GM21786 (cell line): ENCODE measurements at regions not wholly inside any gene's neighbourhood (a gene's known extent, or its start where the extent isn't known, plus 50 kb on each side); places are given as distances from the start of the nearest gene placed in this dataset.
A peak's percentile ranks its signal among the peaks of the same experiment; 100 is the strongest.

Source experiments
- ATAC-seq: cut with Tn5 transposase; IDR thresholded peaks from one replicate; pipeline ENCODE4 v1.9.1; 2021; ENCODE audit not compliant: unreplicated experiment

DNA sequence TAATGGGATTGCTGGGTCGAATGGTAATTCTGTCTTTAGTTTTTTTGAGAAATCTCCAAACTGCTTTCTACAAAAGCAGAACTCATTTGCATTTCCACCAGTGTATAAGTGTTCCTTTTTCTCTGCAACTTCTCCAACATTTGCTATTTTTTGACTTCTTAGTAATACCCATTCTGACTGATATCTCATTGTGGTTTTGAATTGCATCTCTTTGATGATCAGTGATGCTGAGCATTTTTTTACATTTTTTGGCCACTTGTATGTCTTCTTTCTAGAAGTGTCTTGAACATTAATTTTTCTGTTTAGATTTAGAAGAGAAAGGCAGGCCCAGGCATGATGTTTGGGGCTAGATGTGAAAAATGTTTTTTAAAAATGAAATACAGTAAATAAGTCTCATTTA is 553.1 kb upstream of the MAN1A1 start:
- no peak for ATAC-seq

DNA sequence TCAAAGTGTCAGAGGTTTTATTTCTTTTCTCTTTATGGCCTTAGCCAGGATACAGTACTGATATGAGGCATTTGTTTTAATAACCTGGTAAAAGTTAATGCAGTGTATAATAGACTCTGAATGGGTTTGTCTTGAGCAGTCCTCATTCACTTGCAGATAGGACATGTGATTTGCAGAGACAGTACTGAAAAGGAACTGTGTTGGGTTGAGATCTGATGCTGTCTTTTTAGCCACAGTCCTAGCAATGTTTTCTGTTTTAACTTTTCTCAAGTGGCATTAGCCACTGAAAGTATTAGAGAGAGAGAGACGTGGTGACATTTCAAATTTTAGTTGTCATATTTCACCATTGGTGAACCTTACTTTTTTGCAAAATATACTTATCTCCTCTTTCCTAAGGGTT is 547.2 kb upstream of the MAN1A1 start:
- ATAC-seq = no peak

DNA sequence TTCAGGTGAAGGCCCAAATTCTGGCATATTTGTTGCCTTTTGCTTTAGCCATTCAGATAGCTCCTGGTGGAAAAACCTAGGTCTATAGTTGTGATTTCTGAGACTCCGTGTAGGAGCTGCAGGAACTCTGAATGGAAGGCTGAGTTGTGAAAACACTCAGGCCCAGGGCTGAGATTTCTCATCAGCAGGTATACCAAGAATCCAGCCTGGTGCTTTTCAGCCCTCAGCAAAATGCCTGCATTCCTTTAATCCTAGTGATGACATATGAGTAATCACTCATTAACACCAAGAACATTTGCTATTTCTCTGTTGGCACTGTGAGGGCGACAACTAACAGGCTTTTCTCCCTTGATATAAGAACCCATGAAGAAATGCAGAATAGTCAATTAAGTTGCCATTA is 546.1 kb upstream of the MAN1A1 start:
- ATAC-seq = no peak

DNA sequence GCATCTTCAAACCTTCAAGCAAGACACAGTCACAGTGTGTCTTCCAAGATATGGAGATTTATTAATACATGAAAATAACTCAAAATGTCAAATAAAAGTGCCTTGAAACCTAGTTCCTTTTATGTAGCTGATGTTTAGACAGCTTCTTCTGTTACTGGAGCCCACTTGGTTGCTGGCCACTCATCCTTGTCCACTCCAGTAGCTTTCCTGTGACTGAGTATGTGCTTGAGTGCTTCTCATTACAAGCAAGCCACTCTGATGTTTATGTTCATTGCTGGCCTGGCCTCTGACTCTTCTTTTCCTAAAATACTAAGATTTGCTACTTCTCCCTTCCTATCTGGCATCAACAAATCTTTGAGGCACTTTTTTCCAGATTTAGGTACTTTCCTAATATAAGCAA is 545.2 kb upstream of the MAN1A1 start:
- no peak for ATAC-seq

DNA sequence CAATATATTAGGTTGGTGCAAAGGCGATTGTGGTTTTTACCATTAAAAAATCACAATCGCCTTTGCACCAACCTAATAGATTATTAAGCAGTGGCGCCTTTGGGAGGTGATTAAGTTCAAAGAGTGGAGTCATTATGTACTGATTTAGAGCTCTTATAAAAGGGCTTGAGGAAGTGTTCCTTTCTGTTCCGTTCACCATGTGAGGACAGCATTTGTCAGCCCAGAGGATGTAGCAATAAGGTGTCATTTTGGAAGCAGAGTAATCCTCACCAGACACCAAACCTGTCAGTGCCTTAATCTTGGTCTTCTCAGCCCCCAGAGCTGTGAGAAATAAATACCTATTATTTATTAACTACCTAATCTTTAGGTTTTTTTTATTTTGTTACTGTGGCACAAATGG is 542.1 kb upstream of the MAN1A1 start:
- no peak for ATAC-seq

DNA sequence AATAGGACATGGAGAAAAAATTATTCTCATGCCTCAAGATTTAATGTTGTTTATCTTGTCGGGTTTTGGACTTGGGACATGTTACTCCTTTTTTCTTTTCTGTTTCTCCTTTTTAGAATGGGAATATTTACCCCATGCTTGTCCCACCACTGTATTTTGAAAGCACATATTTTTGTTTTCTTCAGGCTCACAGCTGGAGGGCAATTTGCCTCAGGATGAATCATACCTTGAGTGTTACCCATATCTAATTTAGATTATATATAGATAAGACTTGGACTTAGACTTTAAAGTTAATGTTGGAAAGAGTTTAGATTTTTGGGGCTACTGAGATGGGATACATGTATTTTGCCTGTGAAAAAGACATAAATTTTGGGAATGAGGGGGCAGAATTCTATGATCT is 541.6 kb upstream of the MAN1A1 start:
- no peak for ATAC-seq

DNA sequence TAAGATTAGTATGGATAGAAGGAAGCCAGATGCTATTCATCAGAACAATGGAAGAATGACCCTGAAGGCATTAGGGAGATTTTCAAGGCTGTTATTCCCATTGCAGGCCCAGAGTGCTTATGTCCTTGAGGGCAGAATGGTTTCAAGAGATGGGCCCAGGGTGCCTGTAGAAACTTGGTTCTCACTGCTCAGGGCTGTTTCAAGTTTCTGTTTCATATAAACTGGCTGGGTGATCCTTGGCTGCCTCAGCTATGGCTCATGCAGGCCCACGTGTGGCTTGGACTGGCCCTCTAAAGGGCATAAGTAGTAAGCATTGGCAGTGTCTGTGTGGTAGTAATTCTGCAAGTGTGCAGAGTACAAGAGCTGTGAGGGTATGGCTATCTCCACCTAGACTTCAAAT is 540.9 kb upstream of the MAN1A1 start:
- ATAC-seq = no peak

DNA sequence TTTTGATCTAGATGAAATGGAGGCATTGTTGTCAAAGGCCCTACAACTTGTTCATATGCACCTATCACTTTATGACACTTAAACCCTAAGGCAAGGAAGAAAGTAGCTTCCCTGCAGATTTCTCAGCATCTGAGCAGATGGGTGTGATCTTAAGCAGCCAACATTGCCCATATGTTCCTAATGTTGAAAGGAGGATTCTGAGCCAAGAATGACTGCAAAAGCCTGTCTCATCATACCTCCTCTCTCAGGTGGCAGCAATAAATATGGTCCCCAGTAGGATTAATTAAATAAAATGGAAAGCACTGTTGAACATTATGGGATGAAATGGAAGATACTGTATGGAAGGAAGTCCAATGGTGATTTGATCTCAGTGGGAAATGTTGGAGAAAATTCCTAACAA is 538.1 kb upstream of the MAN1A1 start:
- no peak for ATAC-seq

DNA sequence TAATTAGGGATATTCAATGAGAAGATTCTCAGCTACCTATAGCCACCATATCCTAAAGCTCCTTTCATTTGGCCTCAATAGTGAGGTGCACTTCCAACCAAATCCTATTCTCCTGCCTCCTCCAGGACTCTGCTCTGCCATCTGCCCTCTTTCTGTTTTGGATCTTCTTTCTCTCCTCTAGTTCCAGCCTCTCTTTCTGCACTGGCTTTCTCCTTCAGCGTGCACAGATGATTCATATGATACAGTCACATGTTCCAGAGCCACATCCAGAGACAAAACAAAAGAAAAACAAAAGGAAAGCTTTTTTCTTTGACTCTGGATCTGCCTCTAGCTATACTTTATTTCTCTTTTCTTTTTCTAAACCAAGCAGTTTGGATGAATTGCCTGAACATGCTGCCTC is 531.9 kb upstream of the MAN1A1 start:
- no peak for ATAC-seq

DNA sequence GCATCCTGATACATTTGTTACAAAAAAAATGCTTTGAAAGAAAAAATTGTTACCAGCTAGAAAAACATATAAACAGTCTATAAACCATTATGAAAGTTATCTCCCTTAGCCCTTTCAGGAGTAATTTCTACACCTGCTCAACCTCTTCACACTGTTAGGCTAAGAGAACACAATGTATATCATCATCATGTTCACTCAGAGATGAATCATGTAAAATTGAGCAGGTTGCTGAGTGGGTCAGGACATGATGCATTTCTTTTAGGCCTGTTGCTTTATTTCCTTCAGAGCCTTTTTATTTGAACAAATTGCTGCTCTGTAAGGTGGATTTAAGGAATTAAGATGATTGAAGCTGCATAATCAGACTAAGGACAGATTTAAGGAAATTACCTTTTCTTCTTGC is 531.3 kb upstream of the MAN1A1 start:
- ATAC-seq = no peak

DNA sequence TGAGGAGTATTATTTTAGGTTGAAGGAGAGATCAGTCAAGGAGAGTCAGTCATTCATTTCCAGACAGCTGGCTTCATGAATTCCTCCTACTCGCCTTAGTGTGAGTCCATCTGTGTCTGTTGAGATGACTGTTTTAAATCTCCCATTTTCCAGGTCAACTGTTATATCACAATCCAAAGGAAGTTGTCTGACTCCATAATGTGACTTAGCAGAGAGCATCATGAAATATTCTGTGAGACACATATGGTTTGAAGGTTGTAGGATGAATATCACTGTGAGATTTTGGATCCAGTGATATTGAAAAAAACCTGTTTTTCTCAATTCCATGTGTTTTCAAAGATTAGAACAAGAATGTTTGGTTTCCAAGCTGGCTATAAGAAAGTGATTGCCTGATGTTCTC is 530.2 kb upstream of the MAN1A1 start:
- ATAC-seq = no peak

DNA sequence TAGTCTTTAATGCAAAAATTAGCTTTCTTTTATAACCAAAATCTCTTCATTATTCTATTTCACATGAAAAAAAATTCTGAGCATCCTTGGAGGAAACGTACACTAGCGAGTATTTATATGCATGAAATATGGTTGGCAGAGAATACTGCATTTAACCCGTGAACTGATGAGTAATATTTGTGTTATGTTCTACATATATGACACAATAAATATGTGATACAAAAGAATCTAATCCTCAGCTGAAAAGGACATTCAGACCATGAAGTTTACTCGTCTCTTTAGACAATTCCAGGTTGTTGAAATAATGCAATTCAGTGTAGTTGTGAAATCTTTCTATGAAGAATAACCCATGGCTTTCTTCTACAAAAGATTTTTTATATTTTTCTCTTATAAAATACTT is 524.8 kb upstream of the MAN1A1 start:
- no peak for ATAC-seq

DNA sequence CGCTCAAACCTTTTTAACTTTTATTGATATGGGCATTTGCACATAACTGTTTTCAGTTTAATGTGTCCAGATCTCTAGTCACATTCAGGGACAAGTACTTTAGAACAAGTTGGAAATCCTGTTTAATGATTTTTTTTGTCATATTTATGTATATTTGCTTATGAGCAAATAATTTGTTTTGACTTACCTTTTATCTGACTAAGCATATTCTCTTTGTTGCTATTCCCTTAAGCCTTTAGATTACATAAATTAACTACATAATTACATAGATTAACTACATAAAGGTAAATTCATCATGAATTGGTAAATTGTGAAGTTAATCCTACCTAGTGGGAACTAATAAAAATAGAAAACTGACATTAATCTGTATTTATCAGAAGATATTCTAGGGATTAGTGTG is 523.5 kb upstream of the MAN1A1 start:
- no peak for ATAC-seq

DNA sequence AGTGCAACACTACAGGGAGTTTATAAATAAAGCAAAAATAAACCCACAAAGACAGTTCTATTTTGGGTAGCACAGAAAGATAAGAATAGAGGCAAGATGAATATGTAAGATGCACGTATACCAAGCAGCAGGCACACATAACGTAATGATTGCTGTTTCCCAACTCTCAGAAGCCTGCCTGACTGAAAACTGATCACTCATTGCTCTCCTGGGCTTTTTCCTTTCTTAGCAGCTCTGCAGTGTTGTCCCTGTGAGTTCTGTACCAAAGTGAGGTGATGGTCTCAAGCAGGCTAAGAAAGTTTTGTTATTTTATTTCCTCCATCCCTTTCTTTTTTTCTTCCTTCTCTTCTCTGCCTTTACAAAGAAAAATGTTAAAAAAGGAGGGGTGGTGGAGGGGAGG is 522.0 kb upstream of the MAN1A1 start:
- ATAC-seq = no peak

DNA sequence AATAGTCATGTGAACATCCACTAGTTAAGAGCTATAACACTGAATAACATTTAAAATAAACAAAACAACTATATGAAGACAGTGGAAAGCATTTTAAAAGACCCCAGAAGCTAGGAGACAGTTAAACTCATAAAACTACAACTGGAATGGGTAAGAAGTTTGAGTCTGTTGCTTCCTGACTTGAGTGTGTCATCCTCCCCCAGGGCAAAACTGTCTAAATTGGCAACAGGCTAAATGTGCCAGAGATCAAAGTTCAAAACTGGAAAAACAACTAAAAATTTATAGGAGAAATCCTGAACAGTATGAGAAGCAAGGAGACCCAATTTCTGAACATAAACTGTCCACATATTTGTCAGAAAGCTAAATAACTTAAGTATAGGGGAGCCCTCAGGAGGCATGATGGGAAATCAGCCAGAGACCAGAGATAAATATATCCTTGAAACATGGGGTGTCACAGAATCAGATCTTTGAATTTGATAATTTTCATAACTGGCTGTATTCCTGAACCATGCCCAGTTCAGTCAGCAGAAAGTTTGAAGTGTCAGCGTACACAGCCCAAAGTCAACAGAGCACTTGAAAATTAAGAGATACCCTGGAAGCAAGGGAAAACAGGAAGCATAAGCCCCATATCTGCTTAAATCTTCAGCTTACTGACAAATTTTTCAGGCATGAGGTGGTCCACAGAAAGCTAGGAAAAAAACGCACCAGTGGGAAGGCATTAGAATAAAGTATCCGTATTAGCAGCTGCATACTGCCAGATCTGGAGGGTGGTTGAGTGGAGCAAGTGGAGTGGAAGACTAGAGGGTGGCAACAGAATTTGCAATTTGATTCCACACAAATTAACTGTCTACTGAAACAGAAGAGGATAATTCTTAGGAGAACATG is 516.1 kb upstream of the MAN1A1 start:
- no peak for ATAC-seq

DNA sequence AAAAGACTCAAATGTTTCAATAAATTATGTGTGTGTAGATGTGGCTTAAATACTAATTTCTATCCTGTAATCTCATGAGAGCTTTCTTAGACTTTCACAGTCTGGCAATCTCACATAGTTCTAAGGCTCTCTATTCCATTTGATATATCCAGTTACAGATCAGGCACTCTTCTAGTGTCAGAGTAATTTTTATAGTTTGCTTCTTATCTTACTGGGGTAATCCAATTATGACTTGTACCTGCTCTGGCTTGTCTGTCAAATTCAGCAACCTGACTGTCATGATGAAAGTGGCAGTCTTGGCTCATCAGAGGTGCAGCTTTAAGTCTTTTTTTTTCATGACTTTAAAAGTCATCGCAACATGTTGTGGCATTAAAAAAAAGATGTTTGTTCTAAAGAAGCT is 513.2 kb upstream of the MAN1A1 start:
- no peak for ATAC-seq

DNA sequence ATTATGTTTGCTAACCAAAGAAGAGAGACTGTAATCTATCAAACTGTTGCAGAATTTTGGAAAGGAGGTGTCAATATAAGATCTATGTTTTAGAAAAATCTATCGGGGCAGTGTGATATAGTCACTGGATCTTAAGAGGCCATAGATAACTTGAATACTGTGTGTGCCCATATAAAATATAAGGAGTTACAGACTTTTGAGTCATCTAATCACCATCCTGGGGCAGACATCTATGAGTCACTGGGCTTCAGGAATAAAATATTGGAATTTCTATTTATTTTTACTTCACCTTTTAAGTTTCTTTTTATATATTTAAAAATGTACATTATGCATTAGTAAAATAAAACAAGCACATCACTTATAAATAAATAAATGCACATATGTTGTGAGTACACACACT is 509.3 kb upstream of the MAN1A1 start:
- no peak for ATAC-seq

DNA sequence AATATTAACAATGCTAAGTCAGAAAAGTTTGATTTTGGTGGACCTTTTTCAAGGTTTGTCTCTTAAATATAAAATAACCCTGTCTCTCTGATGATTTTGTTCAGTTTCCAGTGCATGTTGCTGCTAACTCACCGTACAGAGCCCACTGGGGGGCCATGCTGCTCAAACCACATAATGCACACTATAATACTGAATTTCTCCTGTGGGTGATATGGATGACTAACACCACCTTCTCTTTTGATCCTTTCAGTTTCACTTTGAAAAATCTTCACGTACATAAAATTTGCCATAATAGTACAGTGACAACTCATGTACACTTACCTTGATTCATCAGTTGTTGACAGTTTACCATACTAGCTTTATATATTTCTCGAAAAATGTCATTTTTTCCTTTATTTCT is 506.6 kb upstream of the MAN1A1 start:
- ATAC-seq = peak; percentile 54

DNA sequence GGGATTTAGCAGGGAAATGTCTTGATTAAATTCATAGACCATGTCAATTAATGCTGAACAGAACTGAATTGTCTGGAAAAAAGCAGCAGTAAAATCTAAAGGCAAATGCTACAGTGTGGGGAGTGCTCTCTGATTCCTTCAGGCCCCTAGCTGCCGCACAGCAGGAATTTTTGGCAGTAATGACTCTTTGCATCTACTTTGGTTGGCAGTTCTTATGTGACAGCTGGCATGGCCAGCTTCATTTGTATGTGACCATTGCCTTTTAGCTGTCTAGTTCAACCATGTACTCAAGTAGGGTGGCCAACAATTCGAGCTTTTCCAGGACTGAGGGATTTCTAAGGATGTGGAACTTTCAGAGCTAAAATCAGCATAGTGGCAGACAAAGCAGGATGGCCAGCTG is 499.1 kb upstream of the MAN1A1 start:
- no peak for ATAC-seq

DNA sequence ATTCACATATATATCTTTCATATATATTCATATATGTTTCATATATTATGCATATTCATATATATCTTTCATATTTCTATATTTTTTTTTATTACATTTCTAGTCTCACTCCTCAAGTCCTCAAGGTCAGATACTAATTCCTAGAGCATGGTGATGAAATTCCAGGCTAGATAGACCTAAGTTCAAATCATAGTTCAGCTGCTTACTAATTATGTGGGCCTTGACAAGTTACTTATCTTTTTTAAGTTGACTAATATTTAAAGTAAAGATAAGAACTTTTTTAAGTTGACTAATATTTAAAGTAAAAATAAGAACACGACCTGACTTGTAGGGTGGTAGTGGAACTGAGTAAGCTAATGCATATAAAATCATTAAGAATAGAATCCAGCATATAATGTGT is 495.6 kb upstream of the MAN1A1 start:
- ATAC-seq = no peak

DNA sequence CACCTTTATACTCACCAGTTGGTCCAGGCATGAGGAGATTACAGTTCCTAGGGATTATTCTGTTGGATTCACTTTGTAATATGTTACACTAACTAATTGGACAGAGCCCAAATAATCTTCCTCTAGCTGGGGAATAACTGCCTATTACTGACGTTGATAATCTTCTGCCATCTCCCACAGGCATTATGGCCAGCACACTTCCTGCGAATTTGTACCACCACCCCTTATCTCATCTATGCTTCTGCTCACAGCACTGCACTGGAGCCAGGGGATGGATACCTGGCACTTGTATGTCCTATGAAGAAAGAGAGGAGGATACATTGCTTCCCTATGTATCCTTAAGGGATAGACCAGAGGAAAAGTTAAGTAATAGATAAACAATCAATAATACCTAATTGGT is 494.8 kb upstream of the MAN1A1 start:
- ATAC-seq = no peak

DNA sequence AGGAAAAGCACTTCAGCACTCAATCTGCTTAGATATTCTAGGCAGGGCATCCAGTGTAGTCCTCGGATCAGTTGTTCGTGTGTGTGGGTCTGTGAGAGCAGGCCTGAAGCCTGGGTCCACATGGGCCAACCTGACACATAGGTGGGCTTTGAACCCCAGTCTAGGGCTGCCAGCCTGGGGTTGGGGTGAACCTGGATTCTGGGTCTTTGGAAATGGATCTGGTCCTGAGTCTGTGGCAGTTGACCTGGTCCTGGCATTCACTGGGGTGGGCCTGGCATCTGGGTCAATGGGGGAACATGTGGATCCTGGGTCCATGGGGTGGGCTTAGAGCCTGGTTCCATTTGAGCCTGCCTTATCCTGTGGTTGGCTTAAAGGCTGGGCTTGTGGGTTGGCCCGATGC is 492.6 kb upstream of the MAN1A1 start:
- ATAC-seq = no peak

DNA sequence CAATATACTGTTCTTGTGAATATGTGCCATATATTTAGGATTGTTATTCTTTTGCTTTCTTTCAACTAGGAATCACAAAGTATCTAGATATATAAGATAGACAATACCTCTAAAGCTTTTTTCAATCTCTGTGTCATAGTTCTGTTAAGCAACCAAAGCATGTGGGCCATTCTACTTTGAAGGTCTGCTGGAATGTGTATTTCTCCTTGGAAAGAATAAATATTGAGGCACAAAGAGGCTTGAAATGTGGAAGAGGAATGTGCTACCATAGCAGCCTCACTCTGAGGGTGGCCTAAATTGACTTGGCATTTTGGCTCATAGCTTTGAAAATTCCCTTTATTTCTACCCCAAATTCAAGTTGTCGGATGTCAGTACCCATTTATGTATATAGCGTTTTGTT is 488.5 kb upstream of the MAN1A1 start:
- no peak for ATAC-seq
